MM.1S (cell line): ENCODE measurements at regions not wholly inside any gene's neighbourhood (a gene's known extent, or its start where the extent isn't known, plus 50 kb on each side); places are given as distances from the start of the nearest gene placed in this dataset.

Experiments used
- DNase-seq: peaks from one replicate; pipeline ENCODE4 v3.0.0-alpha.2; 2015
- H2AFZ ChIP-seq: fragments of 300-600 bp; sonication (generic); 2 replicates; pipeline ENCODE4 v1.6.0; 2016; ENCODE audit warnings: antibody characterized with exemption, low read length
- H3F3A ChIP-seq: fragments of 300-600 bp; sonication (generic); 2 replicates; pipeline ENCODE4 v1.6.1; 2016; ENCODE audit warnings: mild to moderate bottlenecking, antibody characterized with exemption, low read length, moderate library complexity, mixed read lengths; ENCODE audit not compliant: insufficient read depth
- H3K27ac ChIP-seq: fragments of 300-600 bp; sonication (generic); 2 replicates; pipeline ENCODE4 v1.5.1; 2016; ENCODE audit warnings: mild to moderate bottlenecking, low read length
- H3K27me3 ChIP-seq: fragments of 300-600 bp; sonication (generic); replicated peaks from 2 replicates; pipeline ENCODE4 v1.6.0; 2016; ENCODE audit warnings: low read length; ENCODE audit not compliant: insufficient read depth
- H3K36me3 ChIP-seq: fragments of 300-600 bp; sonication (generic); replicated peaks from 2 replicates; pipeline ENCODE4 v1.6.1; 2016; ENCODE audit warnings: mild to moderate bottlenecking, low read length, mixed read lengths; ENCODE audit not compliant: insufficient read depth
- H3K4me1 ChIP-seq: fragments of 300-600 bp; sonication (generic); 2 replicates; pipeline ENCODE4 v1.6.1; 2016; ENCODE audit warnings: low read length, mixed read lengths
- H3K4me2 ChIP-seq: fragments of 300-600 bp; sonication (generic); 2 replicates; pipeline ENCODE4 v1.6.0; 2016; ENCODE audit warnings: low read depth, low read length
- H3K4me3 ChIP-seq: fragments of 300-600 bp; sonication (generic); 2 replicates; pipeline ENCODE4 v1.5.1; 2016; ENCODE audit warnings: low read length, mixed read lengths
- H3K79me2 ChIP-seq: fragments of 300-600 bp; sonication (generic); 2 replicates; pipeline ENCODE4 v1.6.1; 2016; ENCODE audit warnings: mixed run types, low read length, mixed read lengths
- H3K9ac ChIP-seq: fragments of 300-600 bp; sonication (generic); 2 replicates; pipeline ENCODE4 v1.6.1; 2016; ENCODE audit warnings: low read length, mixed read lengths
- H3K9me2 ChIP-seq: fragments of 300-600 bp; sonication (generic); replicated peaks from 2 replicates; pipeline ENCODE4 v1.6.1; 2016; ENCODE audit warnings: mild to moderate bottlenecking, low read length, mixed read lengths; ENCODE audit not compliant: insufficient read depth
- H3K9me3 ChIP-seq: fragments of 300-600 bp; sonication (generic); replicated peaks from 2 replicates; pipeline ENCODE4 v1.6.1; 2016; ENCODE audit warnings: mild to moderate bottlenecking, low read length, mixed read lengths; ENCODE audit not compliant: insufficient read depth
- H4K20me1 ChIP-seq: fragments of 300-600 bp; sonication (generic); 2 replicates; pipeline ENCODE4 v1.6.1; 2016; ENCODE audit warnings: mild to moderate bottlenecking, low read length, moderate library complexity, mixed read lengths; ENCODE audit not compliant: insufficient read depth
- CTCF ChIP-seq: fragments of 300-600 bp; sonication (generic); IDR thresholded peaks from 2 replicates; pipeline ENCODE4 v1.5.1; 2016; ENCODE audit warnings: antibody characterized with exemption, low read length, mixed read lengths
- EZH2 ChIP-seq: fragments of 300-600 bp; sonication (generic); optimal IDR thresholded peaks from 2 replicates; pipeline ENCODE3; 2017; ENCODE audit warnings: low read depth, mild to moderate bottlenecking, antibody characterized with exemption, low read length, mixed read lengths
- EZH2phosphoT487 ChIP-seq: fragments of 300-600 bp; sonication (generic); IDR thresholded peaks from 2 replicates; pipeline ENCODE4 v1.6.1; 2018; ENCODE audit warnings: antibody characterized with exemption, low read length

GRCh38 chr12:75891072-75891471, 140.5 kb downstream of the PHLDA1 start:
- Histone ChIP-seq H3K9me2 (no peaks in the 10 kb centered on the region), H3K4me3 (no peak overlapping the region), H3K27ac (no peak overlapping the region), H3K79me2 (no peaks in the 10 kb centered on the region), H3K9ac (no peak overlapping the region), H2AFZ (no peak overlapping the region), H4K20me1 (no peaks in the 10 kb centered on the region), H3K36me3 (no peaks in the 10 kb centered on the region), H3K4me2 (no peak overlapping the region), H3K27me3 (no peaks in the 10 kb centered on the region), H3K4me1 (no peaks in the 10 kb centered on the region), H3K9me3 (no peaks in the 10 kb centered on the region), H3F3A (no peaks in the 10 kb centered on the region)
- no peak for TF ChIP-seq EZH2
- TF ChIP-seq EZH2phosphoT487 = no peak
- no peak for TF ChIP-seq CTCF
- DNase-seq = no peak

- no peak overlapping the region for H3K4me2 ChIP-seq
- no peaks in the 10 kb centered on the region for H3K4me1 ChIP-seq
- no peaks in the 10 kb centered on the region for H3K9me2 ChIP-seq
- no peak for TF ChIP-seq CTCF
- TF ChIP-seq EZH2 = no peak
- no peak for TF ChIP-seq EZH2phosphoT487
- H3K36me3 ChIP-seq = no peaks in the 10 kb centered on the region
- no peaks in the 10 kb centered on the region for H3F3A ChIP-seq
- H4K20me1 ChIP-seq = no peaks in the 10 kb centered on the region
- H3K9me3 ChIP-seq = no peaks in the 10 kb centered on the region
- no peak overlapping the region for H3K4me3 ChIP-seq
- H3K27me3 ChIP-seq = no peaks in the 10 kb centered on the region
- no peak for DNase-seq
- no peak overlapping the region for H3K27ac ChIP-seq
- H3K9ac ChIP-seq = no peak overlapping the region
- no peak overlapping the region for H2AFZ ChIP-seq
- H3K79me2 ChIP-seq = no peaks in the 10 kb centered on the region
Measured at GRCh38 chr12:75890660-75891059, 140.9 kb downstream of the PHLDA1 start.

DNA sequence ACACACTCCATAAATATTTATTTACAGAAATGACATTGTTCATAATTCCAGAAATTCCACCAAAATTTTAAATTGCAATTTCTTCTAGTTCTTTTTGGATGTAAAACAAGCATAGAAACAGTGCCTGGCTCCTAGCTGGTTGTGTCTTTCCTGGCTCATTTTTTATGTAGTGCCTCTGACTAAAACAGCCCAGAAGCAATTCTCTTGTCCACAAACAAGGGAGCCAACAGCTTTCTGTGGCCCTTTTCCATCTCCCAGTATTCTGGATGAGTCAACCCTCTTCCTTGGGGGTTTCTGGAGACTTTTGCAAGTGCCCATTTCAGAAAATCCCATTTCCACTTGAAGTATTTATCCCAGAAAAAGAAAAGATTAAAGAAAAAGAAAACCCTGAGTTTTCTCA, 141.4 kb downstream of the PHLDA1 start:
- DNase-seq = no peak
- H3K4me3 ChIP-seq = no peak overlapping the region
- H2AFZ ChIP-seq = no peak overlapping the region
- H3K79me2 ChIP-seq = no peaks in the 10 kb centered on the region
- H3K27ac ChIP-seq = no peak overlapping the region
- H3K9me3 ChIP-seq = no peaks in the 10 kb centered on the region
- H3K4me2 ChIP-seq = no peak overlapping the region
- TF ChIP-seq CTCF (no peak), EZH2phosphoT487 (no peak), EZH2 (no peak)
- H3K36me3 ChIP-seq = no peaks in the 10 kb centered on the region
- no peaks in the 10 kb centered on the region for H3K27me3 ChIP-seq
- no peak overlapping the region for H3K9ac ChIP-seq
- H3F3A ChIP-seq = no peaks in the 10 kb centered on the region
- H3K4me1 ChIP-seq = no peaks in the 10 kb centered on the region
- no peaks in the 10 kb centered on the region for H3K9me2 ChIP-seq
- no peaks in the 10 kb centered on the region for H4K20me1 ChIP-seq
